Neuron (in vitro differentiated cells): ENCODE measurements at regions not wholly inside any gene's neighbourhood (a gene's known extent, or its start where the extent isn't known, plus 50 kb on each side); places are given as distances from the start of the nearest gene placed in this dataset.
"Not testable (repeated sequence)": the region's sequence is repeated elsewhere in the genome, so short reads cannot be mapped to it uniquely, and the experiment has no call there.

Experiments
- H2AFZ ChIP-seq: one replicate; pipeline ENCODE4 v1.6.1; 2013; ENCODE audit warnings: low read depth, mild to moderate bottlenecking, inconsistent platforms, low read length, moderate library complexity
- H3K27me3 ChIP-seq: one replicate; pipeline ENCODE4 v1.6.1; 2013; ENCODE audit warnings: low read length; ENCODE audit not compliant: insufficient read depth
- H3K36me3 ChIP-seq: one replicate; pipeline ENCODE4 v1.6.1; 2013; ENCODE audit warnings: low read length; ENCODE audit not compliant: insufficient read depth
- H3K4me1 ChIP-seq: one replicate; pipeline ENCODE4 v1.6.1; 2013; ENCODE audit warnings: low read length; ENCODE audit not compliant: insufficient read depth
- H3K4me3 ChIP-seq: 2 replicates; pipeline ENCODE4 v1.5.1; 2013; ENCODE audit warnings: mild to moderate bottlenecking, low read length, moderate library complexity
- H3K9me3 ChIP-seq: one replicate; pipeline ENCODE4 v1.6.1; 2013; ENCODE audit warnings: low read length

DNA sequence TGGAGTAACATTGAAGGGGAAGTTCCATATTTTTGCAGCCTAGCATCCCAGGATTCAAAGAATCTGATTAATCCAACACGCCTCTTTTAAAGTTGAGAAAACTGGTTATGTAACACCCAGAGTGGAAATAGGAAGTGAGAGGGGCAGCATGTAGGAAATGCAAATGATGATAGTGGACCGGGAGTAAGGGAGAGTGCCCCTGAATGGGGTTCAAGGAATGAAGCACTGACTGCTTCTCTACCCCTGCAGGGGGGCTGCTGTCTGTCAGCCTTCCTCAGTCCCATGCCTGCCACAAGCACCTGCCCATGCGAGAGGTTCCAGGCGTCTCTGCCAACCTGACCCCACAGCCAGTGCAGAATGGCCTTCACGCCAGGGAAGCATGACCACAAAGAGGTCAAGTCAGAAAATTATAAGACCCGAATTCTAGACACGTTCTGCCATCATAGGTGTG is 126.5 kb upstream of the CCND2 start:
- Histone ChIP-seq H3K4me3 (no peak overlapping the region), H3K27me3 (no peaks in the 10 kb centered on the region), H3K9me3 (no peaks in the 10 kb centered on the region)

DNA sequence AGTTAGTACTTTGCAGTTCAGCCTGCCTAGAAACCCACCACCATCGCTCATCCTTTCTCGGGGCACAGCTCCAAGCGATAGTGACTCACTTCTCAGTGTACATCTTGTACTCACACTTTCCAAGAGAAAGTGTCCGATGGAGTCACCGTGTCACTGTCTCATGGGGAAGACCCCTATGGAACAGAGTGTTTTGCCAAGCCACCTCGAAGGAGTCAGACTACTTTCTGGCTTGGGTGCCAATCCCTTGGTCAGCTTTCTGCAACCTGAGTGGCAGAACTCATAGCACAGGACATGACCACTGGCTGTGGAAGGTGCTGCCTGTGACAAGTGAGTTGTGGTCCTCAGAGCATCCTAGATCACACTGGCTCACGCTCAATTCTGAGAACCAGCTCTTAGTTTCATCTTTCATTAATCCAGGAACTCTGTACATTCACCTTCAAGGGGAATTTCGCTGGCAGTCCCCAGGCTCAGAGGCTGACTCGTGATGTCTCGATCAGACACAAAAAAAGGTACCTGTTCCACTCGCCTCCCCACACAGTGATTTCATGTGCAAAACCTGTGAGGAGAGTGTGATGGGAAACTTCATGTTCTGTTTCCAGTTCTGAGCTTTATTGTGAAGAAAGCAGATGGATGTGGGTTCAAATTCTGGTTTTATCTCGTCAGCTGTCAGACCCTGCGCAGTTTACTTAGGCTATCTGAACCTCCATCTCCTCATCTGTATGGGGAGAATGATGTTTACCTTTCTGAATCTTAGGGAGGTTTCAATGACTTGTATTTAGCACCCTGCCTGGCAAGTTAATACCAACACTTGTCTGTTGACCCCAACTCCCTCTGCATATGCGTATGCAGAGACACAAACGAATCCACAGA is 127.3 kb upstream of the CCND2 start:
- Histone ChIP-seq H3K36me3 (no peaks in the 10 kb centered on the region), H2AFZ (no peak overlapping the region), H3K4me1 (no peaks in the 10 kb centered on the region), H3K4me3 (no peak overlapping the region), H3K9me3 (no peaks in the 10 kb centered on the region), H3K27me3 (no peaks in the 10 kb centered on the region)

More for the DNA sequence above, 126.5 kb upstream of the CCND2 start:
- Histone ChIP-seq H3K36me3 (no peaks in the 10 kb centered on the region), H3K4me1 (no peaks in the 10 kb centered on the region), H2AFZ (no peak overlapping the region)

DNA sequence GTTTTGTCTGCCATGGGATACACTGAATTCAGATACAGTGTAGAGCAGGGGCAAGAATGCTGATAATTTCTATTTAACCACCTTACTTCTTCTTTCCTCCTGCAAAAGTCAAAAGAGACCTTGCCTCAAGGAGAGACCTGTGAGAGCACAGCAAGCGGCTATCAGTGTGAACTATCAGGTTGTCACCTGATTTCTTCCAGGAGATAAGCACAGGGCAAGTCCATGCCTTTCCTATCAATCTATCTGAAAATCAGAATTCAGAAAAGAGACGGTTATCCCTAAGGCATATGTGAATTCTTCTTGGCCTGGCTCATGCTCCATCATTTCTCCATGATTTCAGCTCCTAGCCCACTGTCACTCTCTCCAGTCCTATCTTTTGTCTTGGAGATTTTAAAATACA is 128.9 kb upstream of the CCND2 start:
- Histone ChIP-seq H3K27me3 (no peaks in the 10 kb centered on the region), H3K36me3 (no peaks in the 10 kb centered on the region), H3K4me1 (no peaks in the 10 kb centered on the region), H2AFZ (no peak overlapping the region), H3K9me3 (no peaks in the 10 kb centered on the region), H3K4me3 (no peak overlapping the region)

DNA sequence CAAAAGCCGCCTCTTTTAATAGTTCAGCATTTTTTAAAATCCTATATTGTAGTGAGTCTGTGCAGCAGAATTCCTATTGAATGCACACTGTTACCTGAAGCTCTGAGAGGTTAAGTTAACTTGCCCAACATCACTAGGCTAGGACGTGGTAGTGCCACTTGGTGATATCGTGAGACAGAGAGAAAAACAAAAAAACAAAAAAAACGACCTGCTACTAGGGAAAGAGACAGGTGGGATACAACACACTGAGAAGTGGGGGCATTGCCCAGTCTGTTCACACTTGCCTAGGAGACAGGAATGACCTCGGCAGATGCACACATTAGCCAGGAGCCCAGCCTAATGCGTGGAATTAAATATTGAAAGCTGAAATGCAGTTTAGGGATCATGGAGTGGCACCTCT is 129.7 kb upstream of the CCND2 start:
- H3K27me3 ChIP-seq: no peaks in the 10 kb centered on the region
- H3K36me3 ChIP-seq: no peaks in the 10 kb centered on the region
- no peak overlapping the region for H3K4me3 ChIP-seq
- no peaks in the 10 kb centered on the region for H3K9me3 ChIP-seq
- H3K4me1 ChIP-seq: no peaks in the 10 kb centered on the region
- no peak overlapping the region for H2AFZ ChIP-seq

DNA sequence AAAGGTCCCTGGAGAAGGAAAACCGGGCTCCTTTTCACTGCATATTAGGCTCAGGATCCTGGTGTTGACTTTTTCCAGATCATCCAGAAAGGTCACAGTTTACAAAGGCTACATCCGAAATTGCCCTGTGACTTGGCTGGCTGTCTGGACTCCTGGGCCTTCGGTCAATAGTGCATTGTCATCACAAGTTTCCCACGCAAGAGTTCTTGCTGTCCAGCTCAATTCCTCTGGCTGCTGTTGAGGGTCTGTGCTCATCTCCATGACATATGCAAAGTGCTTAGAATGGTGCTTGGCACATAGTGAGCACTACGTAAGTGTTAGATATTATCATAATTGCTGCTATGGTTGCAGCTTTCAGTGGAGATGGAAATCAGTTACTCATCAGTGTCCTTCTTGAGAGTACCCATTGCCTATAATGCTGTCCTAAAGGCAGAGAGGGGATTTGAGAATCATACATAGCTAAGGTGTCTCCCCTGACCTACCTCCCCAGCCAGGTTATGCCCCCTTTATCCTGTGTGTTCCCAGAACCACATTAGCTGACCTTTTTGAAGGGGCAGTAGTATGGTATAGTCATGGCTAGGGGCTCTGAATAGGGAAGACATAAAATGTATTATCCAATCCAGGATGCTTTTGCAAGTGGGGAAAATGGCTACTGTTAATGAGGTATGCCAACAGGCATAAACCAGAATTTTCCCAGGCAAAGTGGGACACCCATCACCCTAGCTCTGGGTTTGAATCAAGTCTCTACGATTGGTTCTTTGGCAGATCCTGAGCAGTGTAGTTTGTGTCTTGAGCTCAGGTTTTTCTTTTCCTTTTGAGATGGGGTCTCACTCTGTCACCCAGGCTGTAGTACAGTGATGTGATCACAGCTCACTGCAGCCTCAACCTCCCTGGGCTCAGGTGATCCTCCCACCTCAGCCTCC is 132.0 kb upstream of the CCND2 start:
- H3K4me3 ChIP-seq: no peak overlapping the region
- H3K9me3 ChIP-seq: no peaks in the 10 kb centered on the region
- no peak overlapping the region for H2AFZ ChIP-seq
- no peaks in the 10 kb centered on the region for H3K36me3 ChIP-seq
- H3K4me1 ChIP-seq: peaks cover 4% of the 10 kb centered on the region
- no peaks in the 10 kb centered on the region for H3K27me3 ChIP-seq

DNA sequence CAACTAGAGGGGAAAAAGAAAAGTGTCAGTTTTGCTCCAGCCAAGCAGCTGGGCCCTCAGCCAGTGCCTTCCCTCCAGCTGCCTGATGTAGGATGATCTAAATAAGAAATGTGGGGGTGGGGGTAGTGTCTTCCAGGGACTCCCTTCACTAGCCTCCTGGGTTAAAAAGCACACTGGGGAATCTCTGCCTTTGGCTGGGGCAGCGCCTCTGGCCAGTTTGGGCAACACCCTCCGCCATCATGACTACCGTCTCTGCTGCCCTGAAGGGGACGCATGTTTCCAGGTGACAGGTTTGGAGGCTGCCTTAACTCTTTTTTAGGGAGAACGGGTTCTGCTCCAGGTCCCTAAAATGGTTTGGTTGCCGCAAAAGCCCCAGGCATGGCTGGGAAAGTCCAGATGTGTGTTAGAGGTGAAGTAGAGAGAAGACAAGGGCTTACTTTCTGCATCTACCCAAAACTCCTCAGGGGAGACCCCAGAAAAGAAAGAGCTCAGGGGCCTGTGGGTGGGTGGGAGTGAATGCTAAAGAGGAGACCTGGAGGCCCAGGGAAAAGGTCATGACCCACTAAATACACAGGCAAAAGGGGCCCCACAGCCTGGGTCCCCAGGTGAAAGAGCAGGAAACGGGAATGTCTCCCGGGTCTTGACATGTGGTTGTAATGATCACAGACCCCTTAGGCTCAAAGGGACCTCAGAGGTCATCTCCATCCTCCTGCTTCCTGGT is 132.8 kb upstream of the CCND2 start:
- no peaks in the 10 kb centered on the region for H3K36me3 ChIP-seq
- H2AFZ ChIP-seq: no peak overlapping the region

DNA sequence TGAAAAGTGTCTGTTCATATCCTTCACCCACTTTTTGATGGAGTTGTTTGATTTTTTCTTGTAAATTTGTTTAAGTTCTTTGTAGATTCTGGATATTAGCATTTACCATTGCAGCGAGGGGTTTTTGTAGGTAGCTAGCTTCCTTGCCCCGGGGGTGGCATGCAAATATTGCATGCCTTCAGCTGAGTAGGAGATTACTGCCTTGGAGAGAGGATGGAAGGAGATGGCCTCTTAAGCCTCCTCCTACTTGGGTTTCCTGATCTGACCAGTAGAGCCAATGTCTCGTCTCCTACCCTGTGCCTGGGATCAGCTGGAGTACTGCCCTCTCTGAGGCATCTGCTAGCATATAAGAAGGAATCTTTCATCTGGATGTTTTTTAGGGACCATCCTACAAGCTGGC is 134.4 kb upstream of the CCND2 start:
- Histone ChIP-seq H3K9me3 (no peaks in the 10 kb centered on the region), H3K36me3 (no peaks in the 10 kb centered on the region), H3K4me3 (no peak overlapping the region), H2AFZ (no peak overlapping the region), H3K27me3 (peaks cover 1% of the 10 kb centered on the region), H3K4me1 (peaks cover 17% of the 10 kb centered on the region)

More for the DNA sequence above, 132.8 kb upstream of the CCND2 start:
- no peak overlapping the region for H3K4me3 ChIP-seq
- H3K27me3 ChIP-seq: no peaks in the 10 kb centered on the region
- H3K9me3 ChIP-seq: no peaks in the 10 kb centered on the region
- H3K4me1 ChIP-seq: peaks cover 12% of the 10 kb centered on the region

DNA sequence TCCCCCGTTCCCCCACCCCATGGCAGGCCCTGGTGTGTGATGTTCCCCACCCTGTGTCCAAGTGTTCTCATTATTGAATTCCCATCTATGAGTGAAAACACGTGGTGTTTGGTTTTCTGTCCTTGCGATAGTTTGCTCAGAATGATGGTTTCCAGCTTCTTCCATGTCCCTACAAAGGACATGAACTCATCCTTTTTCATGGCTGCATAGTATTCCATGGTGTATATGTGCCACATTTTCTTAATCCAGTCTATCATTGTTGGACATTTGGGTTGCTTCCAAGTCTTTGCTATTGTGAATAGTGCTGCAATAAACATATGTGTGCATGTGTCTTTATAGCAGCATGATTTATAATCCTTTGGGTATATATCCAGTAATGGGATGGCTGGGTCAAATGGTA is 135.0 kb upstream of the CCND2 start:
- not testable (repeated sequence) for H3K27me3 ChIP-seq, H2AFZ ChIP-seq, H3K9me3 ChIP-seq, H3K4me3 ChIP-seq, H3K36me3 ChIP-seq
- H3K4me1 ChIP-seq: peaks cover 17% of the 10 kb centered on the region

DNA sequence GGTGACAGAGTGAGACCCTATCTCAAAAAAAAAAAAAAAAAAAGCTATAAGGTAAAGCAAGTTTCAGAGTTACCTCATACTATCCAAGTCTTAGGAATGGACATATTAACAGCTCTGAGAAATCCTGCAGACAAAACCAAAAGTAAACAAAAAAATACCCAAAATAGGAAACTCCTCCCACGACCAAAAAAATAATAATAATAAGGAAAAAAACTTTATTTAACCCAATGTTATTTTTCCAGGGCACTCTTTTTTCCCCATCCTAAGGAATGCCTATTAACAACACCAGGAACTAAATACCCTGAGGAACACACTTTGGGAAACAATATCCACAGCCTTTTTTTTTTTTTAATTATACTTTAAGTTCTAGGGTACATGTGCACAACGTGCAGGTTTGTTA is 135.5 kb upstream of the CCND2 start:
- H3K36me3 ChIP-seq: no peaks in the 10 kb centered on the region
- peaks cover 11% of the 10 kb centered on the region for H3K27me3 ChIP-seq
- no peaks in the 10 kb centered on the region for H3K9me3 ChIP-seq
- no peak overlapping the region for H3K4me3 ChIP-seq
- no peak overlapping the region for H2AFZ ChIP-seq
- peaks cover 17% of the 10 kb centered on the region for H3K4me1 ChIP-seq

DNA sequence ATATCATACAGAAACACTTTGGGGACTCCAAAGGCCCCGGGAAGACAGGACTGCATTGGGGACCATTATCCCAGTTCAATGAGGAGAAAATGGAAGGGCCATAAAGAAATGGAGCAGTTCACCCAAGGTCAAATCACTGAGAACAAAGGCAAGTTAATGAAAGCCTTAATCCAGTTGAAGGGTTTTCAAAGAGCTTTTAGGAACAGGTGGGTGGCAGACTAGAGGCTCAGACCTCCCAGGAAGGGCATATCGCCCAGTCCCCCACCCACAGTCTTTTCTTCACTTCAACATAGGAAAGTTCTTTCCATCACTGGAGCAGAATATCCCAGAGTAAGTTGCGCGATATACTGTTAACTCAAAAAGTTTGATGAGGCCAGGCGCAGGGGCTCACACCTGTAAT is 136.1 kb upstream of the CCND2 start:
- H3K36me3 ChIP-seq: no peaks in the 10 kb centered on the region
- H3K27me3 ChIP-seq: peaks cover 15% of the 10 kb centered on the region
- no peak overlapping the region for H3K4me3 ChIP-seq
- H3K9me3 ChIP-seq: no peaks in the 10 kb centered on the region
- H3K4me1 ChIP-seq: peaks cover 17% of the 10 kb centered on the region
- H2AFZ ChIP-seq: no peak overlapping the region

DNA sequence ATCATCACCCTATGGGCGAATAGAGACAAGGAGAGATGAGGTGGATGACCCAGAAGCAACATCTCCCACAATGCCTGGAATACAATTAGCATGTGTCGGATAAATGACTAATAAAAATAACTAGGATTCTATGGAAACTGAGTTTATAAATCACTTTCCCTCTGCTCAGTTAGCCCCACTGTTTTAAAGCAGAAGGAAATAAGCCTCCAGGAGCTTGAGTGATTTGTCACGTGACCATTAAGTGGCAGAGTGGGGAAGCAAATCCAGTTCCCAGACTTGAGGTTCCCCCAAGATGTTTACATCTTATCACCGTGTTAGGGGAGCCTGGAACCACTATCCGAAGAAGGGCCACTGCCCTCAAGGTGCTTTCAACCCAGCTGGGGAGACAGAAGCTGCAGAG is 136.5 kb upstream of the CCND2 start:
- Histone ChIP-seq H2AFZ (no peak overlapping the region), H3K4me1 (peaks cover 17% of the 10 kb centered on the region), H3K9me3 (no peaks in the 10 kb centered on the region), H3K27me3 (peaks cover 15% of the 10 kb centered on the region), H3K4me3 (no peak overlapping the region), H3K36me3 (no peaks in the 10 kb centered on the region)

DNA sequence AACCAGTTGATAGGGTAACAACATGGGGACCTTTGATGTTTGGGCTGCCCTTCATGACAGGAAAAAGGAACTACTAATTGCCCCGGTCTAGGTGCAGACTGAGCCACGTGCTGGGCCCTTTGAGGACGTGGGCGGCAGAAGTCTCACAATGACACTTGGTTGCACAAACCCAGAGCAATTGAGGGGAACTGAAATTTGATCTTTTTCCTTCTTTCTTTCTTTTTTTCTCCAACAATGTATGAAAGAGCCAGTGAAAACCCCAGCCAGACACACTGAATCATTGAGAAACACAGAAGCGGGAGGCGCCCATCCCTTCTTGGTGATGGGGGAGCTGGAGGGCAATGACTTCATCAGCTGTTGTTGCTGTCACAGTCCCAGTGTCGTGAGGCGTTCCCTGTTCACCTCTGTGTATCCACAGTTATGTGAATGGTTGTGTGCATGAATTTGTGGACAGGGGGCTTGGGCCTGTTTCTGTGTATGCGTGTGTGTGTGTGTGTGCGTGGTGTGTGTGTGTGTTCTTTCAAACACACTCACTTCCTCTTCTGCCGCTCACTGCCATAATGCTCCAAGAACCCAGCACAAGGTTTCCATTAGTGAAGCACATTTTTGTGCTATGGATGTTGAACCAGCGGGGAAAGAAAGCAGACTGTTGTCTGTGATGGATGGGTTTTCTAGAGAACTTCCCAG is 137.5 kb upstream of the CCND2 start:
- no peaks in the 10 kb centered on the region for H3K36me3 ChIP-seq
- peaks cover 15% of the 10 kb centered on the region for H3K27me3 ChIP-seq
- peaks cover 17% of the 10 kb centered on the region for H3K4me1 ChIP-seq
- peak overlapping the region; percentile 4 for H2AFZ ChIP-seq
- H3K9me3 ChIP-seq: no peaks in the 10 kb centered on the region
- no peak overlapping the region for H3K4me3 ChIP-seq
